B cell (primary cell): ENCODE measurements at regions not wholly inside any gene's neighbourhood (a gene's known extent, or its start where the extent isn't known, plus 50 kb on each side); places are given as distances from the start of the nearest gene placed in this dataset.

Experiments
- EZH2 ChIP-seq: IDR thresholded peaks from 2 replicates; pipeline ENCODE4 v1.6.1; 2012; ENCODE audit warnings: borderline replicate concordance, low read depth, mild to moderate bottlenecking, moderate library complexity, low read length; ENCODE audit not compliant: insufficient read depth, poor library complexity, severe bottlenecking
- TF ChIP-seq, protein P1 (sequence below): fragments of 200-600 bp; IDR thresholded peaks from one replicate; pipeline ENCODE4 v1.8.0; 2022; ENCODE audit warnings: antibody characterized with exemption, mild to moderate bottlenecking

DNA sequence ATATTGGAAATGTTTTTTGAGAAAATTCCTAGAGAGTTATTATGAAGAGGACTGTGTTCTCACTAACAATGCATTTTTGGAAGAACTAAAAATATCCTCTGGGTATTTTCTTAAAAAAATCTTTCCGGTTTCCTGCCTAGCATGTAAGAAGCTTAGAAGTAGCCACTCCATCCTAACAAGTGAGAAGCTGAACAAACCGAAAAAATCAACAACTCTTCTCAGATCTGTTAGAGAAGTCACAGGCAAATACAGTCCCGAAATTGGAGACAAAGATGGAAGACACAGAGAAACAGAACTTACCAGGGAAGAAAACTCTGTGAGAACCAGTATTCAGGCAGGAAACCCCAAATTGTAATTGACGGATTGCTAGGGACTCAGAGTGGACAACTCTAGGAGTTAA, 173.0 kb downstream of the KLF12 start:
- TF ChIP-seq, protein P1, sequence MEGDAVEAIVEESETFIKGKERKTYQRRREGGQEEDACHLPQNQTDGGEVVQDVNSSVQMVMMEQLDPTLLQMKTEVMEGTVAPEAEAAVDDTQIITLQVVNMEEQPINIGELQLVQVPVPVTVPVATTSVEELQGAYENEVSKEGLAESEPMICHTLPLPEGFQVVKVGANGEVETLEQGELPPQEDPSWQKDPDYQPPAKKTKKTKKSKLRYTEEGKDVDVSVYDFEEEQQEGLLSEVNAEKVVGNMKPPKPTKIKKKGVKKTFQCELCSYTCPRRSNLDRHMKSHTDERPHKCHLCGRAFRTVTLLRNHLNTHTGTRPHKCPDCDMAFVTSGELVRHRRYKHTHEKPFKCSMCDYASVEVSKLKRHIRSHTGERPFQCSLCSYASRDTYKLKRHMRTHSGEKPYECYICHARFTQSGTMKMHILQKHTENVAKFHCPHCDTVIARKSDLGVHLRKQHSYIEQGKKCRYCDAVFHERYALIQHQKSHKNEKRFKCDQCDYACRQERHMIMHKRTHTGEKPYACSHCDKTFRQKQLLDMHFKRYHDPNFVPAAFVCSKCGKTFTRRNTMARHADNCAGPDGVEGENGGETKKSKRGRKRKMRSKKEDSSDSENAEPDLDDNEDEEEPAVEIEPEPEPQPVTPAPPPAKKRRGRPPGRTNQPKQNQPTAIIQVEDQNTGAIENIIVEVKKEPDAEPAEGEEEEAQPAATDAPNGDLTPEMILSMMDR = no peak
- no peak for TF ChIP-seq EZH2
